NCI-H510A treated with DMSO at 0.1 percent for 48 hours (cell line): ENCODE measurements at regions not wholly inside any gene's neighbourhood (a gene's known extent, or its start where the extent isn't known, plus 50 kb on each side); places are given as distances from the start of the nearest gene placed in this dataset.

Source experiments
- DNase-seq: peaks from one replicate; lab custom pipeline; 2025; lab: John Stamatoyannopoulos, UW

DNA sequence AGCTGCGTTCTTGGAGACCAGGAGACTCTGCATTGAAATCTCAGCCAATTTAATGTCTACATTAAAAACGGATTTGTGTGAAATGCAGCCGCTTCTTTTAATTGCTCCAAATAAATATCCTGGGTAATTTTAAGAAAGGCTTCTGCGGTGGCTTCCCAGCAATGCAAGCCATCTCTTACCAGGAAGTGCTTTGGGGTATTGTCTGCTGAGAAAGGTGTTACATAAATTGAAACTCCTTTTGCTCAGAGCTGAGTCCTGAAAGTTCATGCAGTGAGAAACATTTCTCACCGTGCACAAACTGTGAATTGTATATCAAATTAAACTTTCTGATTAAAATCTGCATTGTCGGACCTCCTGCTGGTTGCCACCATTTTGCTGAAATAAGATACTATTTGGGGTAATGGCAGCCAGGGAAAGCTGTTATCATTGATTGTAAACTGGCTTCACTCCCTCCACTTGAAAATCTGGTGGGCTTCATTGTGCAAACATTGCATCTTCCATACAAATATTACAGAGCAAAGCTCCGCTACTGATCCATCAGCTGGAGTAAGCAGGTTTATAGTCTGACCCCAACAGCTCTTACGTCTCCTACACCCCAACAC, 59.5 kb downstream of the ZIC5 start:
- no peak for DNase-seq

DNA sequence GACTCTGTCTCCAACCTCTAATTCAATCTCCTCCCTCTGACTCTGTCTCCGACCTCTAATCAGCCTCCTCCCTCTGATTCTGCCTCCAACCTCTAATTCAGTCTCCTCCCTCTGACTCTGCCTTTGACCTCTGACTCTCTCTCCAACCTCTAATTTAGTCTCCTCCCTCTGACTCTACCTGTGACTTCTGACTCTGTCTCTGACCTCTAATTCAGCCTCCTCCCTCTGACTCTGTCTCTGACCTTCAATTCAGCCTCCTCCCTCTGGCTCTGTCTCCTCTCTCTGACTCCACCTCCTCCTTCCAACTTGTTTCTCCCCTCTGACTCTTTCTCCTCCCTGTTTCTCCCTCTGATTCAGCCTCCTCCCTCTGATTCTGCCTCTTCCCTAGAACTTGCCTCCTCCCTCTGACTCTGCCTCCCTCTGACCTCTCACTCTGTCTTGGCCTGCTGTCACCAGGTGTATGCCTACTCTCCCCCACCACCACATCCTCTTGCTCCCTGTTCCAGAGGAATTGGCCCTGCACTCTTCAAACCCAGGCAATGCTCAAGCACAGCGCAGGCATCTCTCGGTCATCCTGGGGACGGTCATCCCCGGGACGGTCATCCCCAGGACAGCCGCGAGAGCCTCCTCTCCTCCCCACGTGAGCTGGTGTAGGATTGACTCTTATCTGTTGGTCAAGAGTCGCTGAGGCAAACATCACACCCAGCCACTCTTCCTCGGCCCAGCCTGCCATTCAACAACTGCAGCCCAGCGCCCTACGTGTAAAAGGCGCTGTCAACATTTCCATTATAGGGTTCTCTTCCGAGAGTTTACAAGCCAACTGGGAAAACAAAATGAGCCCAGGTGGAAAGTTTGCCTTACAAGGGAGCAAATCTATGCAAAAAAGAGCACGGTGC, 60.2 kb downstream of the ZIC5 start:
- no peak for DNase-seq

DNA sequence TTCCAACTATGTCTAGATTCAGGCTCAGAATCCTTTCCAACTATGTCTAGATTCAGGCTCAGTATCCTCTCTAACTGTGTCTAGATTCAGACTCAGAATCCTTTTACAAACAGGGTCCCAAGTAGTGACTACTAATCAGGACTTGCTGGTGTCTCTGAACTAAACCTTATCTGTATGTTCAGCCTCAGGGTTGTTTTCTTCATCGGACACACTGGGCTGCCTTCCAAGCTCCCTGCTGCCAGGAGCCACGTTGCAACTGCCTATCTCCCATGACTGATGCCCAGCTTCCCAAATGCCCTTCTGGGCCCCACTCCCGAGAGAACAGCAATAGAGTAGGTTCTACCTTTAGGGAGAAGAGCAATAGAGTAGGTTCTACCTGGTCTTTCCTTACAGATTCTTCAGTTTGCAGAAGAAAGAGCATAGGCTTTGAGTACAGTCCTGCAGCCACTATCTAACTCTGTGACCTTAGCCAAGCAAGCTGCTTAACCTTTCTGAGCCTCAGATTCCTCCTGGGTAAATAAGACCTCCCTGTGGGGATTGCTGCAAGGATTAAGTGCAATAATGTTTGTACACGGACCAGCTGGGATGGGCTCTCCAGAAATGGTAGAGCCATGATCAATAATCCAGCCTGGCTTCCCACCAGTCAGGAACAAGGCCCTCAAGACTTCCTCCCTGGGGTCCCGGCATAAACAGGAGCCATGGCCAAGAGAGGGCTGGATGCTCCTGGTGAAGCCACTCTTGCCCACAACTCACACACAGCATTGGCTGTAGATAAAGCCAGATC, 61.5 kb downstream of the ZIC5 start:
- no peak for DNase-seq

DNA sequence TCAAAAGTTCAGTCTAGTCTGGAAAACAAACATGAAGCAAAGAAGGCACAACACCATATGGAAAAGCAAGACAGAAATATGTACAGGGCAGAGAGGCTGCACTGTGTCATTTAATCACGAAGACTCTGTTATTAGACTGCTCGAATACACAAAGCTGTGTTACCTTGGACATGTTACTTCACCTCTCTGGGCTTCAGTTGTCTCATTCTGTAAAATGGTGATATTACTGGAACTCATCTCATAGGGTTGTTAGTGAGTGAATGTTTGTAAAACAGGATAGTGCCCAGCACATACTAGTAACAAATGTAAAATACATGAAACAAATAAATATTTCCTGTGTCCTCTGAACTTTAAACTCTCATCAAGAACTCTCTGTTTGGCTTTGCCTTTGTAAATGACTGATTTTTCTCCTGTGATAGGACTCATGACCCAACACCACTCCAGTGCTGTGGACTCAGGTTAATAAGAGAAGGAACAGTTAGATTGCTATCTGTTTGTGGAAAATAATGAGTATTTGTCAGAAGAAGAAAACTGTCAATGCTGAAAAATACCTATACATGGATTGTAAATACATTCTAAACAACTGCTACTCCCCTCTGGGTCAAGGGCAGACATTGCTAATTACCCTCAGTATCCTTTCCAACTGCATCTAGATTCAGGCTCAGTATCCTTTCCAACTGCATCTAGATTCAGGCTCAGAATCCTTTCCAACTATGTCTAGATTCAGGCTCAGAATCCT, 62.3 kb downstream of the ZIC5 start:
- no peak for DNase-seq

DNA sequence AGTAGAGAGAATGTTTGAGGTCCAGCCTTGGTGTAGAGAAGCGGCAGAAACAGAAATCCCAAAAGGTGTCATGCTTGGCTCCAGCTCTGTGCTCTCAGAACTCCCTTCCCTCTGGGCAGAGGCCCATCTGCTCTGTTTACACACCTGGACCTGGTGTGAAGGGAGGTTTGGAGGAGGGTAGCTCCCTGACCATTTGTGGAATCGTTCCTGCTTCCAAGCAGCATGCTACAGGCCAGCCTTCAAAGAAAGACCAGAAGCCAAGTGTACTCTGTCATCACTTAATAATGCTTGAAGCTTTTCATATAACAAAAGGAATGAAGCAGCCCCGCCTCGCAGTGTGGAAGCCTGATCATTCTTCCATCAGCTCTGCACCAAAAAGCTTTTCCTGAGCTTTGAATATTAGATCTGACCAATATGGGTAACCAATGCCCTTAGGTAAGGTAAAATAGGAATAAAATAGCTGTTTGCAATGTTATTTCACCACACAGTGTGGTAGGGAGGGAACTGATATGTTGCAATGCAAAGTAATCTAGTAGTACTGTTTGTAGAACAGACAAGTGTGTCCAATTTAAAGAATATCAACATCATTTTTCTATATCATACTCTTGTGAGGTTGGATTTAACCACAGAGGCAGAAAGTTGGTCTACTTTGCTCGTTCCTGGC, 63.3 kb downstream of the ZIC5 start:
- peak; percentile 83 for DNase-seq

DNA sequence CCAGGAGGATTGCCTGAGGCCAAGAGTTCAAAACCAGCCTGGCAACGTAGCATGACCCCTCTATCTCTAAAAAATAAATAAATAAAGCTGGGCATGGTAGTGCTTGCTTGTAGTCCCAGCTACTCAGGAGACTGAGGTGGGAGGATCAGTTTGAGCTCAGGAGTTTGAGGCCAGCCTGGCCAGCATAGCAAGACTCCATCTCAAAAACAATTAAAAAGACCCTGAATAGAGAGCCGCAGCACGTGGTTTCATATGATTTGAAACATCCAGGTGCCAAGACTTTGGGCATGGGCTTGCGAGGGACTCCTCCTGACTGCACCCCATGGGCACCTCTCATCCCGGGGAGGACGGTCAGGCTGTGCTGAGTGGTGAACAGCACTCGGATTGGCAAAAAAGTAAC, 63.9 kb downstream of the ZIC5 start:
- DNase-seq = no peak

DNA sequence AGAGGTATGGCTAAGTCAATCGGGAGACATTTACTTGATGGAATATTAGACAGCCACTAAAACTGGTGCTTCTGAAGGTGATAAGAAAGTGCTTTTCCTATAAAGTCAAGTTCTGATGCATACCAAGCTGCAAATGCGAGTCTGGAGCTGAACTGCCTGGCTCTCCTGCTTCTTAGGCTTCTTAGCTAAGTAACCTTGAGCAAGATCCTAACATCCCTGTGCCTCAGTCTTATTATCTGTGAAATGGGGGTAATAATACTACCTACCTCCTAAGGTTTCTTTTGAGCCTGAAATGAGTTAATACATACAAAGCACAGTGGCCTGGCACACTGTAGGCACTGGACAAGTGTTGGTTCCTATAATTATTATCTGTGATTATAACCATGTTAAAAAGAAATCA, 64.5 kb downstream of the ZIC5 start:
- DNase-seq = no peak

DNA sequence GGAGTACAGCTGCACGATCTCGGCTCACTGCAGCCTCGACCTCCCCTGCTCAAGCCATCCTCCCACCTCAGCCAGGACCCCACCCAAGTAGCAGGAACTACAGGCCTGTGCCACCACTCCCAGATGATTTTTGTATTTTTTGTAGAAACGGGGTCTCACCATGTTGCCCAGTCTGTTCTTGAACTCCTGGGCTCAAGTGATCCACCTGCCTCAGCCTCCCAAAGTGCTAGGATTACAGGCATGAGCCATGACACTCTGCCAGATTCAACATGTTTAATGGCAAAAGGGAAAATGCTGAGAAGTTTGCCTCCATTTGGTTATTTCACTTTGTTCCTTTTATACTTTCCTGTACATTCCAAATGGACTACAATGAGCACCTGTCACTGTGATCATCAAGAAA, 65.8 kb downstream of the ZIC5 start:
- no peak for DNase-seq

DNA sequence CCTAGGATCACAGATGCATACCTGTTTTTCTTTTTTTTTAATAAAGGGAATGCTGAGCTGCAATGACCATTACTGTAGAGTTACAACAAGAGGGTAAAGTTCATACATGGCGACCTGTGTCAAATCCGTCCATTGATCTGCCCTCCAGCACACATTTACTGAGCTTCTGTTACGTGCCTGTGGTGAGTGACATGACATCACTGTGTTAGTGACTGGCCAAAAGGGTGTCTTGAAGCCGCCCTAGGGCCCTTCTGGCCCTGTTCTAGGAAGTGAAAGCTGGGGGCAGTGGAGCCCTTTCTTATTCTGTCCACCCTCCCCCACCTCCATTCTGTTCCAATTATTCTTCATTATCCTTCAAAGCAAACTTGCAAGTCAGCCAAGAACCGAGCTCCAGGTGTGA, 66.3 kb downstream of the ZIC5 start:
- no peak for DNase-seq

DNA sequence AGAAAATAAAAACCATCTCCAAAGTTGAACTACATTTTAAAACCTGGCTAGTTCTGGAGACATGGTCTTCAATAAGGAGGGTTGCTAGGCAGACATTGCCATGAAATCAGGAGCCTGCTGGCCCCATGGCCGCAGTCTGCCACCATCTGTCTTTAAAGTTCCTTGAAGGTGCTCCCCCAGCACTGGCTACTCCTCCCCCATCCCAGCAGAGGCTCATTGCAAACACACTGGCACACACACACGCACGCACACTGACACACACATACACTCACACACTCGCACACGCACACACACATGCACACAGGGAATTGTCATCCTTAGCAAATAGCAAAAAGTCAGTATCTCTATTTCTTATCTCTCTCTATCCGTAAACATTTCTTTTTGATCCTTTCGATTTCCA, 68.4 kb downstream of the ZIC5 start:
- no peak for DNase-seq

DNA sequence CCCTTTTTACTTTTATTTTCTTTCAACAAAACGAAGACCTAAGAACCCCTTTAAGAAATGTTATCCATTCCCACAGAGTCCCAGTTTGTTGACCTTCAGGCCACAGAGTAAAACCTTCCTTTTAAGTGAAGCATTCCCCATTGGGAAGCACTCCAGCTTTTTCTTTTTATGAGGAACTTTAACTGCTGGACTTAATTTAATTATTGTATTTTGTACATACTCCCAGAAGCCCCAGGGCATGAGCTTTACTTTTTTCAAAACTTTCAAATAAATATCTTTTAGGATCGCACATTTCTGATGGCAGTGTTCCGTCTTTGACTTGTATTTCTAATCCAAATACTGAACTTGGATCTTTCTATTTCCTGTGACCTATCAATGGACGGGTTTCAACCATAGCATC, 68.9 kb downstream of the ZIC5 start:
- DNase-seq = no peak

DNA sequence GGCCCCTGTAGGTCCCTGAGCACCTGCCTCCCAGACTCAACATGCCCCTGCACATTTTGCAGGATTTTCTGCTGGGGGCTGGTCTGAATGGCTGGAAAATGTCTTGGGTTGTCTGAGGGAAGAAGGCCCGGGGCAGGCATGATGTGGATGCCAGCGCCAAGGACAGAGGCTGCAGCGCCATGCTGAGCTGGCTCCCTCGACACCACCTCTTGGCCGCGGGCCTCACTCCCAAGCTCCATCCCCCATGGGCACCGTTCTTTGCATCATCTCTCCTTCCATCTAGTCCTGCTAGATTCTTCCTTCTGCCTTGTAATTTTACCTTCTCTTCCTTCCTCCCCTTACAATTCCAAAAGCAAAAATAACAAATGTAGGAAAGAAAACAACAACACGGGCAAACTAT, 70.6 kb downstream of the ZIC5 start:
- DNase-seq = no peak

DNA sequence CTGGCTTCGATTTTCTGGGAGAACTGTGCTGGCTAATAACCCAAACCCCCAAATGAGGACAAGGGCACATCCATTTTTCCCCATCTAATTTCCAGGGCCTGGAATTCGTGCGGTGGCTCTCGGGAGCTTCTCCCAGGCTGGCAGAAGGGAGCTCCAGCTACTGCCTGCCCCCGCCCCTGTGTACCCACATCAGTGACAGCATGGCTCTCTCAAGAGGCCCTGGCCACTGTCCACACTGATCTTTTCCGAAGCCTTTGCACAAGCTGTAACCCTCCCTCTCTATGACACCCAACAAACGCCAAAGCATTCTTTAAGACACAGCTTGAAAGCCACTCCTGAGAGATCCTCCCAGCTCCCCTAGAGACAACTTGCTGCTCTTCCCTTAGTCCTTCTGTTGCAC, 73.1 kb downstream of the ZIC5 start:
- no peak for DNase-seq

DNA sequence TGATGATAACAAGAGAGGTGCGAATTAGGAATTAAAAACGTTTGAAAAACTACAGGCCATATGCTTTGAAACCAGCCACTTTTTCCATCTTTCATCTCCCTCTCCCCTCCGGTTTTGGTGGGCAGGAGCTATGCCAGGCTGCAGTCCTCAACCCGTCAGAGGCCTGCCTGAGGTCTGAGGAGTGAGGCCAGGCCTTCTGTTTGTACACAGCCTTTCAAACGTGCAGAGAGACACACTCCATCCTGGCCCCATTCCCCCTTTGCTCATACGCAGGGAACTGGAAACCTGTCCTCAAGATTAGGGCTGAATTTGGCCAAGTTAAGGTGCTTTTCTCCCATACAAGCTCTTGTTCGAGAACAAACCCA, 74.5 kb downstream of the ZIC5 start:
- DNase-seq = no peak

DNA sequence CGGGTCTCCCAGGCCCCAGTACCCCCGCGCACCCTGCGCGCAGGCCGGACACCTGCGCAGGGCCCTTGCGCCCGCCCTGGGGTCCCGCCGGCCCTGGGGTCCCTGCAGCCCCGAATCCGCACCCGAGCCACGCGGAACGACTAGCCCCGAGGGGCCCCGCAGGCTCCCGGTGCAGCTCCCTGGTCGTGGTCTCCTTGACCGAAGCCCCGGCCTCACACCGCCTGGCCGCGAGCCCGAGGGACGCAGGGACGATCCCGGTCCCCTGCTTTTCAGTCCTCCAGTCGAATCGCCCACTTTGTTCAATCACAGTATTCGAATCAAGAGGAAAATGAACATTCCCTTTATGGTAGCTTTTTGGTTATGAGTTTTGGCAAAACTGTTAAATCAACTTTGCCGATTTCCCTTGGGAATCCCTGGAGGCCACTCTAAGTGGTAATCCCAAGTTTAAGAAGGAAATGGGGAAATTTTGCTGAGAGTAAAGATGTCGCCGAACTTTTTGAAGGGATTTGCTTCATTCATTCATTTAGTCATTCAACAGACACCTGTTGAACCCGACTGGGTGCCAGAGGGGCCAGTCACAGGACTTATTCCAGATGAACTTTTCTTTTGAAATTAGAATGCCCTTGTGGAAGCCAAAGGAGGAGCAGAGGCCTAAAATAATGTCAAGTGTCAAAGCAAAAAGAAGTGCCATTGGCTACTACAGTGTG, 75.0 kb downstream of the ZIC5 start:
- DNase-seq = no peak

DNA sequence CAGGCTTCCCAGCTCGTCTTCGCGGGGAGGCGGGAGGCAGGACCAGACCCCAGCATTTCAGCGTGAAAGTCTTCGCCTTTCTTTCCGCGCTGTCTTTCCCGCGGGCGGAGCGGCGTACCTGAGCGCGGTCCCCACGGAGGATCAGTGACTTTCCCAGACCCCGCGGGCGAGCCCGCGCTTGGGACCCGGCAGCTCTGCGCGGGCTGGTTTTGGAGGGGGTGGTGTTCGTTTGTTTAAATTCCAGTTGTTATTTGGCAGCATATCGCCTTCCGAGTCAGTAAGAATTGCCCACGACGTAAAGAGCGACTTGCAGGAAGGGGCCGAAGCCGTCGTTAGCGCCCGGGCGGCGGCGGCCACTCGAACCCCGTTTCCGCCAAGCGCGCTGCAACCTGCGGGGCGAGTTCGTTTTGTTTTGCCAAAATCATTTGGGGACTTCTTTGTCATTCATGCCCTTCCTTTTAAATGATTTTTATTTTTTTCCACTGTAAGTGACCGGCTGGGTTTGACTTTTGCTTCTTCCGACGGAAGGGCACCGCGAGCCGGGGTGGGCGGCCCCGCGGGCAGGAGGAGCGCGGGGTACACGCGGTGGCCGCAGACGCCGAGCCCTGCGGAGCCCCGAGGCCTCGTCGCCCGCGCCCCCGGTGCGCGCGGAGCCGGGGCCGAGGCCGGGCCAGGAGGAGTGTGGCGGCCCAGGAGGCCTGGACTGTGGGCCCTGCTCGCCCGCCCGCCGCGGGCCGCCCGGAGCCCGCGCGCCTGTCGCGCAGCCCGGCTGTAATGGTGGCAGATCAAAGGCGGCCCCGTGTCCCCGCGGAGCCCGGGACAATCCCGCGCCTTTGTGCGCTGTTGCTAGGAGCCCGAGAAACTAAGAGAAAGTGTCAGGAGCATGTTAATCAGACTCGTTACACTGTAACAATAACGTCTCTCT, 75.9 kb downstream of the ZIC5 start:
- DNase-seq = no peak

DNA sequence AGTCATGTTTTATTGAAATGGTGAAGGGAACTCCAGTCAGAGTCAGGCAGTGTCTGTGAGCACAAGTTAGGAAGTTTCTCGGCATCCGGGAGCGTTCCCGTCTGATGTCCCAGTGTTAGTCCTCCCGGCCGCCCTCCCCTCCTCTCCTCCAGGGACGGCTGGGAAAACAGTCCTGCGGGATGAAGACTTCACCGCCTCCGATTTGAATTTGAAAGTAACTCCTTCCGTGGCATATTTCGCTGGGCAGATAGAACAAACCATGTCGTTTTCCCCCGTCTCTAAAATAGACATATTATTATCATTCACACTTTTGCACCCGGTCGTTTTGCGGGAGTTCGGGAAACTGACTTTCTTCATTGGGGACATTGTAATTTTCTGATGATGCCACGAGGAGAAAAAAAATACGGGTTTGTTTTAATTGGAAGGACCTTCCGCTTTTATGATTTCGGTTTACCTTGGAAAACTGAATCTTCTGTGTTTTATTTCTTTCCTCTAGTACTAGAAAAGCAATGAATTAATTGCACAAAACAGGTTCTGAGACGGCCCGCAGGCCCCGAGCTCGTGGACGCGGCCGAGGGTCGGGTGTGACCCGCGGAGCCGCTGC, 76.6 kb downstream of the ZIC5 start:
- no peak for DNase-seq

DNA sequence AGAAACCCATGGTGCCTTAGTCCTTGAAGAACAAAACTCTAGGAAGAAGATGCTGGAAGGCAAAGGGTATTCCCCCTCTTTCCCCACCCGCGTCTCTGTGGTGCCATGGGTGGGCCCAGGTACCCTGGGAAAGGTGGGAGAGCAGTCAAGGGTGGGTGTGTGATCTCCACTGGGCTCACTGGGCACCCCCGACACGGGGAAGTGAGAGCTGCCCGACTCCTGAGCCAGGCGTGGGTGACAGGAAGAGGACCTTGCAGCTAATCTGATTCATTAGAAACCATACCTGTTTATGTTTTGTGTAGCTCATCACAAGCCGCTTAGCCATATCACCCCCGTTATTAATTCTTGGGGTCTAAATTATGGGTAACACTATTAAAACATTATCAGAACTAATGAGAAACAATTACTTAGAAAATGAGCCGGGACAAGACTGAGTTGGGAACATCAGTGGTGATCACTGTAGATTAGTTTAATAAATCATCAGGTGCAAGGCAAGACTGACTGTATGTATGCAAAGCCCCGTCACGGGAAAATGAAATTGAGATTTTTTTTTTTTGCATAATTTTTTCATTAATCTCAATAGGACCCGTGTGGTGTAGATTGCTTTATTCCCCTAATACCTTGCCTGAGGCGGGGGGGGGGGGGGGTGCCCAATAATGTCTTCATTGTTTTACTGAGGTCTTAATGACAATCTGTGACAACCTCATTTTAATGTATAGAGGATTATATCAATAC, 77.3 kb downstream of the ZIC5 start:
- no peak for DNase-seq

DNA sequence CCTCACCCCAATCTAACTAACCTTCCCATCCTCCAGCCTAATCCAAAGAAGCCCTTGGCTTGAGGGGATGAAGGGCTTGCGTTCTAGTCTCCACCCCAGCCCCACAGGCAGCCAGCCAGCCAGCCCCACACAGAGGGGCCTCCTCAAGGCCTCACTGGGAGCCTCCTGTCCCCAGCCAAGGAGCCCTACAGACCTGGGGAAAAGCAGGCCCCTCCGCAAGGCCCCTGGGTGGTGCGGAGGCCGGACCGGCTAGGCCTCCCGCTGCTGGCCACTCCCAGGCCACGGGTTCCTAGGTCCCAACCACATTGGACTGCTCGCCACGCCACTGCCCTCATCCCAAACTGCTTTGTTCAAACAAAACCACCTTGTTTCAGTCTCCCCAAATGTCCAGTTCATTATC, 78.0 kb downstream of the ZIC5 start:
- no peak for DNase-seq
